Gastrocnemius medialis (tissue), 4 donors: ENCODE measurements at regions not wholly inside any gene's neighbourhood (a gene's known extent, or its start where the extent isn't known, plus 50 kb on each side); places are given as distances from the start of the nearest gene placed in this dataset.

Experiments
- ATAC-seq, 2 donors: fragments of 150-250 bp; one replicate each; pipeline ENCODE4 v1.9.1; 2016
- DNase-seq, 2 donors: peaks; one replicate each; pipeline ENCODE4 v3.0.0-alpha.2; 2019
- H3K27ac ChIP-seq, 4 donors: fragments of 200-600 bp; sonication (generic); 1 replicate in 1 of 4; 2 replicates in 3 of 4; pipeline ENCODE4 v1.5.1; 2016 to 2018; ENCODE audit warnings: mild to moderate bottlenecking in 2 of 4, moderate library complexity in 1 of 4
- H3K27me3 ChIP-seq, 3 donors: fragments of 200-600 bp; sonication (generic) in 2 of 3; 1 replicate in 1 of 3; 2 replicates in 2 of 3; pipeline versions ENCODE4 v1.5.1 to v1.6.0; 2016 to 2019; ENCODE audit warnings: mild to moderate bottlenecking in 1 of 3, moderate library complexity in 1 of 3
- H3K36me3 ChIP-seq, 2 donors: fragments of 200-600 bp; sonication (generic) in 1 of 2; one replicate each; pipeline ENCODE4 v1.5.1; 2017 to 2018
- H3K4me1 ChIP-seq, 2 donors: fragments of 200-600 bp; sonication (generic) in 1 of 2; one replicate each; pipeline ENCODE4 v1.5.1; 2016 to 2017; ENCODE audit warnings: mild to moderate bottlenecking in 2 of 2
- H3K4me3 ChIP-seq, 4 donors: fragments of 200-600 bp; sonication (generic) in 3 of 4; 1 replicate in 1 of 4; 2 replicates in 3 of 4; pipeline ENCODE4 v1.5.1; 2016 to 2019; ENCODE audit warnings: mild to moderate bottlenecking in 2 of 4
- H3K9me3 ChIP-seq, 3 donors: fragments of 200-600 bp; sonication (generic) in 2 of 3; 1 replicate in 1 of 3; 2 replicates in 2 of 3; pipeline ENCODE4 v1.5.1; 2016 to 2019
- CTCF ChIP-seq, 5 experiments: fragments of 450-650 bp in 3 of 5; fragments of 200-600 bp in 2 of 5; sonication (generic) in 2 of 5; IDR thresholded peaks in 4 of 5; conservative IDR thresholded peaks in 1 of 5; 1 replicate in 4 of 5; 2 replicates in 1 of 5; pipeline ENCODE4 v1.5.1; 2016 to 2019; ENCODE audit warnings: antibody characterized with exemption in 5 of 5, mild to moderate bottlenecking in 3 of 5, moderate library complexity in 3 of 5
- POLR2A ChIP-seq, 2 donors: fragments of 450-650 bp; IDR thresholded peaks; one replicate each; pipeline ENCODE4 v1.6.1; 2017; ENCODE audit warnings: antibody characterized with exemption in 2 of 2, mild to moderate bottlenecking in 2 of 2, moderate library complexity in 2 of 2
- in situ Hi-C, 4 donors: fragments of 200-750 bp; cut with MboI; loops; one replicate each; pipeline versions ENCODE4 v1.15.0 to v1.8.0; 2017; ENCODE audit warnings: low sequenced_read_pairs in 4 of 4
- intact Hi-C: fragments of 100-400 bp; cut with DNase I; formaldehyde crosslinking; loops from one replicate; pipeline ENCODE4 v1.15.1; 2023; ENCODE audit warnings: low total_unique reads

GRCh38 chr10:105756386-105756785 lies 1115.3 kb downstream of the SORCS3 start:
- Histone ChIP-seq H3K4me3 (no peak overlapping the region), H3K9me3 (no peaks in the 10 kb centered on the region), H3K27me3 (no peaks in the 10 kb centered on the region), H3K36me3 (no peaks in the 10 kb centered on the region), H3K4me1 (no peaks in the 10 kb centered on the region), H3K27ac (no peak overlapping the region)
- DNase-seq: no peak
- no peak for TF ChIP-seq CTCF (IDR thresholded peaks at IDR 0.05 in 4 of 5, conservative IDR thresholded peaks at IDR 0.05 in 1 of 5)
- no peak for TF ChIP-seq POLR2A (IDR thresholded peaks at IDR 0.05)
- ATAC-seq: no peak
- in situ Hi-C loops (no loop called here), intact Hi-C loops (no loop called here)

- no peak overlapping the region for H3K4me3 ChIP-seq
- ATAC-seq: no peak
- H3K27me3 ChIP-seq: no peaks in the 10 kb centered on the region
- no peak for DNase-seq
- H3K4me1 ChIP-seq: no peaks in the 10 kb centered on the region
- no peak overlapping the region for H3K27ac ChIP-seq
- TF ChIP-seq CTCF (IDR thresholded peaks at IDR 0.05 in 4 of 5, conservative IDR thresholded peaks at IDR 0.05 in 1 of 5) (no peak), POLR2A (IDR thresholded peaks at IDR 0.05) (no peak)
- no peaks in the 10 kb centered on the region for H3K36me3 ChIP-seq
- in situ Hi-C loops (no loop called here), intact Hi-C loops (no loop called here)
- H3K9me3 ChIP-seq: no peaks in the 10 kb centered on the region
These were observed 1110.6 kb downstream of the SORCS3 start for GRCh38 chr10:105751688-105752087.

- no peak for DNase-seq
- Histone ChIP-seq H3K27ac (no peak overlapping the region), H3K4me1 (no peaks in the 10 kb centered on the region), H3K36me3 (no peaks in the 10 kb centered on the region), H3K4me3 (no peak overlapping the region), H3K27me3 (no peaks in the 10 kb centered on the region), H3K9me3 (no peaks in the 10 kb centered on the region)
- in situ Hi-C loops: no loop called here
- intact Hi-C loops: no loop called here
- no peak for ATAC-seq
- TF ChIP-seq POLR2A (IDR thresholded peaks at IDR 0.05) (no peak), CTCF (IDR thresholded peaks at IDR 0.05 in 4 of 5, conservative IDR thresholded peaks at IDR 0.05 in 1 of 5) (no peak)
These were observed 1104.6 kb downstream of the SORCS3 start for GRCh38 chr10:105745596-105746148.

- no peaks in the 10 kb centered on the region for H3K9me3 ChIP-seq
- no peak for TF ChIP-seq POLR2A (IDR thresholded peaks at IDR 0.05)
- TF ChIP-seq CTCF (IDR thresholded peaks at IDR 0.05 in 4 of 5, conservative IDR thresholded peaks at IDR 0.05 in 1 of 5): no peak
- H3K4me1 ChIP-seq: no peaks in the 10 kb centered on the region
- intact Hi-C loops: no loop called here
- H3K27me3 ChIP-seq: no peaks in the 10 kb centered on the region
- ATAC-seq (no peak), DNase-seq (no peak)
- H3K36me3 ChIP-seq: no peaks in the 10 kb centered on the region
- H3K4me3 ChIP-seq: no peak overlapping the region
- H3K27ac ChIP-seq: no peak overlapping the region
- in situ Hi-C loops: no loop called here
These were observed 1102.4 kb downstream of the SORCS3 start for GRCh38 chr10:105743343-105744056.
